SU-DHL-6 (cell line): ENCODE measurements at regions not wholly inside any gene's neighbourhood (a gene's known extent, or its start where the extent isn't known, plus 50 kb on each side); places are given as distances from the start of the nearest gene placed in this dataset.

ENCODE experiments used
- H2AFZ ChIP-seq: fragments of 200-600 bp; sonication (generic); 2 replicates; pipeline ENCODE4 v1.6.1; 2014; ENCODE audit warnings: low read depth, mild to moderate bottlenecking, moderate library complexity, mixed read lengths, antibody characterized with exemption, low read length; ENCODE audit not compliant: severe bottlenecking
- H3F3A ChIP-seq: fragments of 200-600 bp; shearing (Covaris generic); 2 replicates; pipeline ENCODE4 v1.6.0; 2016; ENCODE audit warnings: antibody characterized with exemption, mild to moderate bottlenecking; ENCODE audit not compliant: insufficient read depth
- H3K27ac ChIP-seq: fragments of 200-600 bp; sonication (generic); 2 replicates; pipeline ENCODE4 v1.5.1; 2016; ENCODE audit warnings: low read depth, mild to moderate bottlenecking, low read length, moderate library complexity, mixed read lengths
- H3K27me3 ChIP-seq: fragments of 200-600 bp; sonication (generic), shearing (Covaris generic); 2 replicates; pipeline ENCODE4 v1.6.0; 2014; ENCODE audit warnings: mild to moderate bottlenecking, low read length
- H3K36me3 ChIP-seq: fragments of 200-600 bp; sonication (generic); 2 replicates; pipeline ENCODE4 v1.6.1; 2014; ENCODE audit warnings: mild to moderate bottlenecking, low read length, mixed read lengths
- H3K4me2 ChIP-seq: fragments of 300-600, 200-600 bp; shearing (Covaris generic), sonication (generic); 2 replicates; pipeline ENCODE4 v1.6.0; 2014; ENCODE audit warnings: low read length, low read depth, mild to moderate bottlenecking; ENCODE audit not compliant: poor library complexity, severe bottlenecking
- H3K4me3 ChIP-seq: fragments of 200-600 bp; sonication (generic); 2 replicates; pipeline ENCODE4 v1.5.1; 2014; ENCODE audit warnings: antibody characterized with exemption, low read length, mild to moderate bottlenecking, mixed read lengths; ENCODE audit not compliant: insufficient read depth, poor library complexity, severe bottlenecking
- H3K79me2 ChIP-seq: fragments of 200-600 bp; sonication (generic); 2 replicates; pipeline ENCODE4 v1.6.1; 2014; ENCODE audit warnings: mild to moderate bottlenecking, low read length, moderate library complexity; ENCODE audit not compliant: insufficient read depth
- H3K9ac ChIP-seq: fragments of 200-600 bp; sonication (generic); 2 replicates; pipeline ENCODE4 v1.7.0; 2014; ENCODE audit warnings: mild to moderate bottlenecking, low read length
- H3K9me2 ChIP-seq: fragments of 200-600 bp; sonication (generic); replicated peaks from 2 replicates; pipeline ENCODE4 v1.6.1; 2014; ENCODE audit warnings: low read length; ENCODE audit not compliant: insufficient read depth
- H3K9me3 ChIP-seq: fragments of 200-600 bp; sonication (generic); 2 replicates; pipeline ENCODE4 v1.6.1; 2014; ENCODE audit warnings: low read length, mixed read lengths; ENCODE audit not compliant: insufficient read depth
- H4K20me1 ChIP-seq: fragments of 200-600 bp; sonication (generic); 2 replicates; pipeline ENCODE4 v1.6.1; 2014; ENCODE audit warnings: low read depth, mild to moderate bottlenecking, antibody characterized with exemption, low read length, moderate library complexity, mixed read lengths
- CTCF ChIP-seq: fragments of 200-600 bp; sonication (generic); IDR thresholded peaks from one replicate; pipeline ENCODE4 v1.5.1; 2017; ENCODE audit warnings: antibody characterized with exemption, mild to moderate bottlenecking, low read length, moderate library complexity; ENCODE audit not compliant: insufficient read depth, poor library complexity, severe bottlenecking
- EZH2phosphoT487 ChIP-seq: fragments of 200-600 bp; sonication (generic), shearing (Covaris generic); conservative IDR thresholded peaks from 2 replicates; pipeline ENCODE4 v1.6.1; 2018; ENCODE audit warnings: mild to moderate bottlenecking, antibody characterized with exemption, low read length, moderate library complexity, mixed read lengths

GRCh38 chr2:102950371-102950946, 188.6 kb downstream of the TMEM182 start:
- H3K4me2 ChIP-seq: no peak overlapping the region
- no peaks in the 10 kb centered on the region for H3K27me3 ChIP-seq
- H3K36me3 ChIP-seq: no peaks in the 10 kb centered on the region
- H3K27ac ChIP-seq: no peak overlapping the region
- no peak overlapping the region for H3K9ac ChIP-seq
- no peaks in the 10 kb centered on the region for H3K79me2 ChIP-seq
- H3F3A ChIP-seq: no peaks in the 10 kb centered on the region
- no peak for TF ChIP-seq EZH2phosphoT487
- no peak for TF ChIP-seq CTCF
- H3K9me2 ChIP-seq: no peaks in the 10 kb centered on the region
- H3K4me3 ChIP-seq: no peak overlapping the region
- H3K9me3 ChIP-seq: no peaks in the 10 kb centered on the region
- no peaks in the 10 kb centered on the region for H4K20me1 ChIP-seq
- no peak overlapping the region for H2AFZ ChIP-seq

GRCh38 chr2:102951249-102951648, 189.4 kb downstream of the TMEM182 start:
- TF ChIP-seq CTCF (no peak), EZH2phosphoT487 (no peak)
- H3K4me3 ChIP-seq: no peak overlapping the region
- H3K36me3 ChIP-seq: no peaks in the 10 kb centered on the region
- no peaks in the 10 kb centered on the region for H3K9me2 ChIP-seq
- no peak overlapping the region for H3K9ac ChIP-seq
- no peaks in the 10 kb centered on the region for H3K79me2 ChIP-seq
- no peak overlapping the region for H3K27ac ChIP-seq
- H3K4me2 ChIP-seq: no peak overlapping the region
- no peaks in the 10 kb centered on the region for H3K27me3 ChIP-seq
- H4K20me1 ChIP-seq: no peaks in the 10 kb centered on the region
- no peaks in the 10 kb centered on the region for H3F3A ChIP-seq
- H3K9me3 ChIP-seq: no peaks in the 10 kb centered on the region
- H2AFZ ChIP-seq: no peak overlapping the region

GRCh38 chr2:102967451-102967850, 205.6 kb downstream of the TMEM182 start:
- no peaks in the 10 kb centered on the region for H3K36me3 ChIP-seq
- H2AFZ ChIP-seq: no peak overlapping the region
- H3K9ac ChIP-seq: no peak overlapping the region
- H3K9me3 ChIP-seq: no peaks in the 10 kb centered on the region
- H3K9me2 ChIP-seq: no peaks in the 10 kb centered on the region
- TF ChIP-seq CTCF: no peak
- no peak for TF ChIP-seq EZH2phosphoT487
- H3K27ac ChIP-seq: no peak overlapping the region
- no peaks in the 10 kb centered on the region for H3F3A ChIP-seq
- H3K79me2 ChIP-seq: no peaks in the 10 kb centered on the region
- H4K20me1 ChIP-seq: no peaks in the 10 kb centered on the region
- H3K4me3 ChIP-seq: no peak overlapping the region
- H3K4me2 ChIP-seq: no peak overlapping the region
- H3K27me3 ChIP-seq: no peaks in the 10 kb centered on the region

- H3K27me3 ChIP-seq: no peaks in the 10 kb centered on the region
- no peak overlapping the region for H3K4me2 ChIP-seq
- H3K9ac ChIP-seq: no peak overlapping the region
- no peaks in the 10 kb centered on the region for H3F3A ChIP-seq
- no peaks in the 10 kb centered on the region for H3K9me2 ChIP-seq
- TF ChIP-seq EZH2phosphoT487: no peak
- no peak for TF ChIP-seq CTCF
- H4K20me1 ChIP-seq: no peaks in the 10 kb centered on the region
- H3K27ac ChIP-seq: no peak overlapping the region
- no peaks in the 10 kb centered on the region for H3K36me3 ChIP-seq
- no peaks in the 10 kb centered on the region for H3K79me2 ChIP-seq
- H3K4me3 ChIP-seq: no peak overlapping the region
- no peaks in the 10 kb centered on the region for H3K9me3 ChIP-seq
- no peak overlapping the region for H2AFZ ChIP-seq
Observed at GRCh38 chr2:102968375-102968774, 206.5 kb downstream of the TMEM182 start.
